ENCODE measurements at regions not wholly inside any gene's neighbourhood (a gene's known extent, or its start where the extent isn't known, plus 50 kb on each side); places are given as distances from the start of the nearest gene placed in this dataset.

- no peak for FAIRE-seq
Observed at GRCh38 chr5:82684659-82685058, 392.5 kb downstream of the TMEM167A start.

DNA sequence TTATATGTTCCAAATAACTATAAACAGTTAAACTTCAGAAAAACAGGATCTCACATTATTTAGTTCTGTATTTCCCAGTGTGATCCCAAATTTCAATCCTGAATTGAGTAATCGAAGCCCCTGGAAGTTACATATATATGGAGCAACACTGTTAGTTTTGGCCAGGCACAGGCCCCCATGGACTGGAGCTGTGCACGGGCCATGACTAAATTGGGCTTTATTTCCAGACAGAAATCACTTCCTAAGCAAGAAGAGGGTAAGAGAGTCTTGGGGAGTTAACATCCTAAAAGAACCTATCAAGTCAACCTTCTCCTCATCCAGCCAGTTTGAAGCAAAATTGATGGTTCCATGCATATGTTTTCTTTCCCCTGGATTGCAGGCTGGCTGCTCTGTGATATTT, 393.0 kb downstream of the TMEM167A start:
- no peak for FAIRE-seq

GRCh38 chr5:82679660-82680059, 397.5 kb downstream of the TMEM167A start:
- FAIRE-seq = no peak

- FAIRE-seq = no peak
Observed at GRCh38 chr5:82676661-82677060, 398.5 kb upstream of the RPS23 start.

- FAIRE-seq = no peak
Observed at GRCh38 chr5:82674671-82675070, 396.5 kb upstream of the RPS23 start.

DNA sequence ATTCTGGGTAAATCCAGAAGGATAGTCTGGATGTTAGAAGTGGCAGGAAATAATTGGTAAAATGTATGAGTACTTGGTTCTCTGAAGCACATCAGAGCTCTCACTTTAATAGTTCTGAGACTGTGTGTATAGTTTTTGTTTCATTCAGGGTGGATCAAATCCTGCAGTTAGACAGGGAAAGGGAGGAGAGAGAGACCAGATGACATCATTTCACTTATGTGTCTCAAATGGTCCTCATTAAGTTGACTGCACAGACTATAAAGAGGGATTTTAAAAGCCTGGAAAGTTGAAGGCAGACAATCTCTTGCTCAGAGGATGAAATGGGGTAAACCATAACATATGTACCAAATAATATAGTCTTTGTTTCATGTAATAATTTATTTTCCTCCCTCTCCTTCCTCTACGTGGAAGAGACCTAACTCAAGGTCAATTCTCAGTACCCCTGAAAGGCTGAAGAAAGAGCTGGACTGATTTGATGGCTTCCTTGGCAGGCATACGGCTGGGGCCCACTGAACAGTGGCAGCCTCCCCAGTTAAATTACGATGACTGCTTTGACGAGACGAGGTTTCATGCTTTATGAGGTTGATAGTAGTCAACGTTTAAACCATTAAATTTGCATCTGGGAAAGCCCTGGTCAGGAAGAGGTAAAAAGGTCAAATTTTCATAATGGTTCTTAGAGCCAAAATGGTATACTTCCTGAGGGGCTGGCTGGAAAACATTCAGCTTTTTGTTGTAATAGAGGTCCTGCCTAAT, 395.1 kb upstream of the RPS23 start:
- no peak for FAIRE-seq

DNA sequence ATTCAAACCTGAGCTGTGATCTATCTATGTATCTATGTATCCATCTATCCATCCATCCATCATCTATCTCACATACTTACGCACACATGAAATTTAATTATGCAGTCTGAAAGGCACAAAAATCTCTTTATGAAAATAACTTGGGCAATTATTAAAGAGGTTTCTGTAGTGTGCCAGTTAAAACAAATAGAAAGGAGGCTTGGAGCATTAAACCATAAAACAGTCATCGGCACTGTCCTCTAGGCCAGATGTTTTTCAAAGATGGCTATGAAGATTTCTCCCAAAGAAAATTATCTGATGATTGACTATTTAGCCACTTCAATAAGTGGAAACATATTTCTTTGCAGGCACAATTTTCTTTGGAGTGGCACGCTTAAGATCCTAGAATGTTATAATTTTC, 392.5 kb upstream of the RPS23 start:
- no peak for FAIRE-seq

DNA sequence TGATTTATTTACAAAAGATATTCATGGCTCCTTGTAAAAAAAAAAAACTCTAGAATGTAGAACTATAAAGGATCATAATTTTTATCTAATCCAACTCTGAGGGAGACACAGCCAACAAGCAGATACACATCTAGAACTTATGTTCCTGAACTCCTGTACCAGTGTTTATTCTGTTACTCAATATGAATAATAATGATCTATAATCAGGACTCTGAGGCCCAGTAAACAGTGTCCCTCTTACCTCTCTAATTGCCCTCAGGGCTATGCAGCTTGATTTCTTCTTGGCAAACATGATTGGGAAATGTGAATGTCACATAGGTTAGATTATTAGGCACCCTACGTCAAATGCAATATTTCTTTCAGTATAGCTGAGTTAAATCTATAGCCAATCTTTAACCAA, 391.6 kb upstream of the RPS23 start:
- FAIRE-seq = no peak

DNA sequence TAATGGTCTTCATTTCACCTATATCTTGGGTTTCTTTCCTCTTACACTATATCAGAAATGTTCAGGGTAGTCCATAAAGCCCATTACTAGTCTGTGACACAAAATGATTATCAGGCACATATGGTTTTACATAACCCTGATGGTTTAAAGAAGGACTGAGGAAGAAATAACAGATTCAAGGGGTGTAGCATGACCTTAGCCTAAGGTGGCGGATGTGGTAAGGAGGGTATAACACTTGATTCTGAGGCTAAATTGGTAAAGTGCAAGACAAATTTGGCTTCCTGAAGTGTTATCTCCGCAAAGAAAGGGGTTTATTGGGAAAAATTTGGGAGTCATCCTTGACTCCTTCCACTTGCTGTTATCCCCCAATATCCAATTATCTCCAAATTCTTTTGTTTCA, 388.2 kb upstream of the RPS23 start:
- FAIRE-seq = no peak

- no peak for FAIRE-seq
Observed at GRCh38 chr5:82664732-82665131, 386.6 kb upstream of the RPS23 start.

DNA sequence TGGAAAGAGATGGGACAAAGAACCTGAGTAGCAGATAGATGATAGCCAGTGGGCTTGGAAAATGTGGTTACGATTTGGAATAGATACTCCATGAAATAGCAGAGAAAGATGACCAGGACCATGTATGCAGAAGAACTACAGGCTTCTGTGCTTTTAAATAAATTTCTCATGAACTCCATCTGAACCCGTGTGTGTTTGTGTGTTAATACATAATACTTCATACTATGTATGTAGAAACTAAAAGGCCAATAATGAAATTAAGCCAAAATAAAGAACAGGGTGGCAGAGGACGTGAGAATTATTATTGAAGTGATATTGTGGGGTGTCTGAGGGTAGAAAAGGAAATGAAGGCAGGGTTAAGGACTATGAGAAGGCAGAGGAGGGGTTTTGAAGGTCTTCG, 385.1 kb upstream of the RPS23 start:
- FAIRE-seq = no peak

DNA sequence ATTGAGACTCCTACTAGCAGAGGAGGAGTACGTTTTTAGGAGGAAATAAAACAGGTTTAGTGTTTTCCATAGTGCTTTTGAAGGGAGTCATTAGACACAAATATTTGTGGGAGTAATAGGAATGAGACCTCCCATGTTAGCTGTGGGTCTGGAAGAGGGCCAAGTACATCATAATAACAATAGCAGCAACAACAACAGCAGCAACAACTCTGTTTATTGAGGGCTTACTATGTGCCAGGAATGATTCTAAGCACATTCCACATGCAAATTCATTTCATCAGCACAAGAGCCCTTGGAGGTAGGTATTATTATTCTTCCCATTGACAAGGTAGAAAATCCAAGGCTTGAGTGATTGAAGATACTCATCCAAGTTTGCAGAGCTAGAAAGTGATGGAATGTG, 384.2 kb upstream of the RPS23 start:
- no peak for FAIRE-seq

GRCh38 chr5:82661933-82662332, 383.8 kb upstream of the RPS23 start:
- FAIRE-seq = no peak

GRCh38 chr5:82661462-82661861, 383.3 kb upstream of the RPS23 start:
- no peak for FAIRE-seq

DNA sequence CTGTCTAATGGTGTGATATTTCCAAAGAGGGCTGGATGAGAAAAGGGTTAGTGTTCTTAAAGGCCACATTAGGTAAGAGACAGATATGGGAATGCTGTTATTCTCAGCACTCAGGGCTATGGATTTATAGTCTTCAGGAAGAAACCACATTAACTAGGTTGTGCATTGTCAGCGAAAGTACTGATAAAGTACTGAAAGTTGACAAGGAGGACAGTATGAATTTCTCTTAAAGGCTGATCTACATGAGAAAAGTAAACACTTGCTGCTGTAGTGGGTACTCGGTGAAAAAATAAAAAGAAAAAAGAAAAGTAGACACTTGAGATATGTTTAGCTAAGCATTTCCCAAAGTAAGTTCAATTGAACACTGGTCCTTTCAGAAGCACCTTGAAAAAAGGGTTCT, 381.0 kb upstream of the RPS23 start:
- FAIRE-seq = no peak

GRCh38 chr5:82657033-82657699, 379.0 kb upstream of the RPS23 start:
- FAIRE-seq = no peak

- no peak for FAIRE-seq
Observed at GRCh38 chr5:82656341-82656761, 378.2 kb upstream of the RPS23 start.

DNA sequence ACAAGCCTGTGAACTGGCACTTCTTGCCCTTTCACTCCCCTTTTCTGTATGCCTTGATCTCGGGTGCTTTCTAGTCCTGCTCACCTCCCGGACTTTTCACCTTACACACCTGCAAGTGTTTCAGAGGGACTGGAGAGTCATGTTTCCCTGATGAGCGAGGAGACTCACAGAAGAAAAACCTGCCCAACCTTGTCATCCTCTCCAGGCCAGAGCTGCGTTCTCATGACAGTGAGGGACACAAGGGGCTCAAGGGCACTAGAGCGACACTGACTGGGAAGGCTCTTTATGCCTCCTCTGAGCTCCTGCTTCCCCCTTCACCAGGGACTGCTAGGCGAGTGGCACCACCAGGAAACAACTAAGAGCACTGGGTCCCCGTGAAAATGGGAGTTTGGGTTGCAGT, 376.9 kb upstream of the RPS23 start:
- no peak for FAIRE-seq

- no peak for FAIRE-seq
Observed at GRCh38 chr5:82649943-82650342, 371.8 kb upstream of the RPS23 start.

GRCh38 chr5:82644766-82645165, 366.6 kb upstream of the RPS23 start:
- FAIRE-seq = no peak

DNA sequence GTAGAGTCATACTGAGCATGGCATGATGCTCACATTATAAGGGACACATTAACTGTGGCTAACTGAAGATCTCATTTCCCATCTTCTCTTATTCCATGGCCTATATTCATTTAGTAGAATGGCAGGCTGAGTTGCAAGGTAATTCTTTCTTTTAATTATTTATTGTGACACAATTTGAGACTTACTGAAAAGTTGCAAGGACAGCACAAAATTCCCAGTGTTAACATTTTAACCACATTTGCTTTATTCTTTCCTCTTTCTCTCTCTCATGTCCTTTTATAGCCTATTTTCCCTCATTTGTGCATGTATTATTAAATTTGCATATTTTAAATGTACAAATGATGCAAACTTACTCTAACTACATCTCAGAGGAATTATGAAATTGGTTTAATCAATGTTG, 366.1 kb upstream of the RPS23 start:
- FAIRE-seq = no peak

DNA sequence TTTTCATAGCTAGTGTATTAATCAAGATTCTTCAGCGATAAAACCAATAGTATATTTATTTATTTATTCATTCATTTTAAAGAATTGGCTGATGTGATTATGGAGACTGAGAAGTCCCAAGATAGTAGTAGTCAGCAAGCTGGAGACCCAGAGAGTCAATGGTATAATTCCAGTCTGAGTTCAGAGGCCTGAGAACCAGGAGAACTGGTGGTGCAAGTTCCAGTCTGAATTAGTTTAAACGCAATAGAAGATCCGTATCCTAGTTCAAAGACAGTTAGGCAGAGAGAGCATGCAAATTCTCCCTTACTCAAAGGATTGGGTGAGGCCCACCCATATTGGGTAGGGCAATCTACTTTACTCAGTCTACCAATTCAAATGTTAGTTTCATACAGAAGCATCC, 364.2 kb upstream of the RPS23 start:
- no peak for FAIRE-seq

DNA sequence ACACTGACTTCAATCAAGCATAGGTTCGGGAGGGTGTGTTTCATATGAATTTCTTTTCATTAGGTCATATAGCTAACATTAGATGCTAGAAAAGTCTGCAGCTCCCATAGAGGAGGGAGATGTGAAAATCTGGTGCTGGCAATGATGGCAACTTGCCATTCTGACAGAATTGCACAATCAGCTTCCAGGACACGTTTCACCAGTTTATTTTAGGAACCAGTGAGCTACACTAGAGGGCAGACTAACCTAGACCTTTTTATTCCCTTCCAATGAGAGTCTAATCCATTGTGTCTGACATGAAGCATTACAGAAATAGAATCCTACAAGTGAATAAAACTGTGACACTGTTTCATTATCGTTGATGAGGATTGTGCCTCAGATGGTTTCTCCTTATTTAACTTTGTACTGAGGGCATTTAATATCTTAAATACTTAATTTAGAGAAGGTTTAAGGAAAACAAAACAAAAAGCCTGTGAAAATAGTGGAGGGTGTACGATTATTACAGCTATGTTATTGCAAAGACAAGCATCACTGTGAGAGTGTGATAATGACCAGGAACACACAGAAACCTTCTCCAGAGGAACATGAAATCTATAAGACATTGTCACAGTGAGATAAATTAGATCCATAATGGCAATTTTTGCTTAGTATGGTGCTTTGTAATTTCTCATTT, 363.3 kb upstream of the RPS23 start:
- peak; percentile 74 for FAIRE-seq

DNA sequence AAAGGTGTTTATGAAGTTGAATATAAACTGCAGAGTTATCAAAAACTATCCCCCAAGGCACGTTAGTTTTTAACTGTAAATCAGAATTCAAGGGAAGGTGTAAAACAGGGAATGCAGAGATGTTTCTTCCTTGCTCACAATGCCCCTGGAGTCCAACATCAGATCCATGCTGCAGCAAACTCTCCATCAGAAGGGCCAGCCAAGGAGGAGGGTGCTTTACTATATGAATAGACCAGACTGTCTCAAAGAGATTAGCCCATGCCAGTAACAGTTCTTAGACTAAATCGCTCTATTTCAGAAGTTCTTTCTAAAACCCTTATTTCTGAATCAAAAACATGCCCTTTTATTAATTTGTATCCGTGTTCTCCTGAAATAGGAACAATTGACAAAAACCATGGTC, 362.8 kb upstream of the RPS23 start:
- no peak for FAIRE-seq

Measured in A204.1 (cell line).